ENCODE measurements at regions not wholly inside any gene's neighbourhood (a gene's known extent, or its start where the extent isn't known, plus 50 kb on each side); places are given as distances from the start of the nearest gene placed in this dataset.

- Histone ChIP-seq H3K27me3 (no peaks in the 10 kb centered on the region), H3K4me1 (no peaks in the 10 kb centered on the region), H3K4me3 (no peak overlapping the region), H3K9me3 (no peaks in the 10 kb centered on the region), H3K27ac (no peak overlapping the region), H3K36me3 (no peaks in the 10 kb centered on the region)
- no peak for TF ChIP-seq CTCF (IDR thresholded peaks at IDR 0.05)
- TF ChIP-seq POLR2A (IDR thresholded peaks at IDR 0.05): no peak
- intact Hi-C loops (cut with DNase I; ENCODE audit: low total_unique reads): no loop called here
- DNase-seq: no peak
Measured at GRCh38 chr21:41009398-41010100, 158.4 kb upstream of the BACE2 start.

DNA sequence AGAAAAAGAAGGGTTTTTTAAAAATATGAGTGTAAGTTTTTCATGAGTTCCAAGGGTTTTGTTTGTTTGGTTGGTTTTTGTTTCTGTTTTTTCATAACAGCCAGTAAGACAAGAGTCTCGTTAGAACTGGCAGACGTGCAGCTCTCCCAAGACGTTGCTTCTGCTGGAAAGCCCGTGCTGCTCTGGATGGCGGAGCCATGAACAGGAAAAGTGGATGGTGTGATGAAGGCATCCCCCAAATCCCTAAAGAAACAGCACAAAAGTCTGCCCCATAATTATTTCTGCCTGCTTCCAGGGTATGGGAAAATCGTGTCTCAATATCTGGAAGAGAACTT lies 157.9 kb upstream of the BACE2 start:
- Histone ChIP-seq H3K4me1 (no peaks in the 10 kb centered on the region), H3K9me3 (no peaks in the 10 kb centered on the region), H3K27me3 (no peaks in the 10 kb centered on the region), H3K4me3 (no peak overlapping the region), H3K36me3 (no peaks in the 10 kb centered on the region), H3K27ac (no peak overlapping the region)
- TF ChIP-seq CTCF (IDR thresholded peaks at IDR 0.05) (no peak), POLR2A (IDR thresholded peaks at IDR 0.05) (no peak)
- DNase-seq: no peak
- intact Hi-C loops (cut with DNase I; ENCODE audit: low total_unique reads): no loop called here

DNA sequence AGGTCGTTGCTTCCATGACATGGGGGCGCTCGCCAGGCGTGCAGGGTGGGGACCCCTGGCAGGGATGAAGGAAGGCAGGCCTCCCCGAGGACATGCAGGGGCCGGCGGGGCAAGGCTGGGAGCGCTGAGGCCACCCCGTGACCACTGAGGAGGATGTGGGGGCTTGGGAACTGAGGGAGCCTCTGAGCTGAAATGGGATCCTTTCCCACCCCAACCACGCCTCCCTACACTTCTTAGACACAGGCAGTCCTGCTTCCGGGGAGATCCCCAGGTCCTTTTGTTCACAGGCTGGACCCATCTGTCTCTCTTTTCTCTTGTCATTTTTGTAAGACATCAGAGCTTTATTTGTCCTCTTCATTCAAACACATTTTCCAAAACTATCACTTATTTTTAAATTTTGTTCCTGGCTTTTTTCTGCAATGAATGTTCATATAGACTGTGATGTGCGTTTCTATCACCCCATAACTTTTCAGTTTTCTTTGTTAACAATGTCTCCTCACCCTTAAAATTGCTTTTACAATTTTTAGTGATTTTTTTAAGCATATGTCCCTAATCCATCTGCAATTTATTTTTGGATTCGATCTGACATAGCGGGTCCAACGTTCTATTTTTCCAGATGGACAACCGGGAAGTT lies 156.7 kb upstream of the BACE2 start:
- no peaks in the 10 kb centered on the region for H3K9me3 ChIP-seq
- no peak overlapping the region for H3K27ac ChIP-seq
- no peak for TF ChIP-seq CTCF (IDR thresholded peaks at IDR 0.05)
- TF ChIP-seq POLR2A (IDR thresholded peaks at IDR 0.05): no peak
- H3K36me3 ChIP-seq: no peaks in the 10 kb centered on the region
- intact Hi-C loops (cut with DNase I; ENCODE audit: low total_unique reads): no loop called here
- no peaks in the 10 kb centered on the region for H3K27me3 ChIP-seq
- H3K4me1 ChIP-seq: no peaks in the 10 kb centered on the region
- no peak for DNase-seq
- H3K4me3 ChIP-seq: no peak overlapping the region

GRCh38 chr21:41011951-41012366 lies 156.0 kb upstream of the BACE2 start:
- no peaks in the 10 kb centered on the region for H3K9me3 ChIP-seq
- TF ChIP-seq POLR2A (IDR thresholded peaks at IDR 0.05) (no peak), CTCF (IDR thresholded peaks at IDR 0.05) (no peak)
- H3K4me3 ChIP-seq: no peak overlapping the region
- DNase-seq: no peak
- H3K4me1 ChIP-seq: no peaks in the 10 kb centered on the region
- no peaks in the 10 kb centered on the region for H3K27me3 ChIP-seq
- H3K36me3 ChIP-seq: no peaks in the 10 kb centered on the region
- intact Hi-C loops (cut with DNase I; ENCODE audit: low total_unique reads): no loop called here
- no peak overlapping the region for H3K27ac ChIP-seq

DNA sequence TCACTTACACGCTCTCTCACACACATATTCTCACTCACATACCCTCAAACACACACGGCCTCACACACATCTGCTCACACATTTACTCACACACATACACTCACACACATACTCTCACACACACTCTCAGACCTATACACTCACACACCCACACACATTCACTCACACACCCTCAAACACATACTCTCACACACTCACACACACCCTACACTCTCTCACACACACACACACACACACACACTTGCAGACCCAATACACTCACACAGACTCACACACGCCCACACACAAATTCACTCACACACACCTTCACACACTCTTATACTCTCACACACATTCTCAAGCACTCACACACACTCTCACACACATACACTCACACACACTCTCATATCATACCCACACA lies 155.5 kb upstream of the BACE2 start:
- Histone ChIP-seq H3K4me1 (no peaks in the 10 kb centered on the region), H3K27me3 (no peaks in the 10 kb centered on the region), H3K27ac (no peak overlapping the region), H3K4me3 (no peak overlapping the region), H3K36me3 (no peaks in the 10 kb centered on the region), H3K9me3 (no peaks in the 10 kb centered on the region)
- DNase-seq: no peak
- TF ChIP-seq CTCF (IDR thresholded peaks at IDR 0.05) (no peak), POLR2A (IDR thresholded peaks at IDR 0.05) (no peak)
- intact Hi-C loops (cut with DNase I; ENCODE audit: low total_unique reads): no loop called here
